ENCODE measurements at regions not wholly inside any gene's neighbourhood (a gene's known extent, or its start where the extent isn't known, plus 50 kb on each side); places are given as distances from the start of the nearest gene placed in this dataset.

- no peak for TF ChIP-seq ZFX (IDR thresholded peaks at IDR 0.05)
- no peak for TF ChIP-seq CTCF (conservative IDR thresholded peaks at IDR 0.05)
- H3K27ac ChIP-seq: no peak overlapping the region
Measured at GRCh38 chr1:162937716-162938395, 76.9 kb upstream of the CCDC190 start.

- TF ChIP-seq ZFX (IDR thresholded peaks at IDR 0.05) (no peak), CTCF (conservative IDR thresholded peaks at IDR 0.05) (no peak)
- peak overlapping the region; percentile 93; the same call in 1 of the 2 replicates for H3K27ac ChIP-seq
Measured at GRCh38 chr1:162930976-162931560, 70.1 kb upstream of the CCDC190 start.

GRCh38 chr1:162930532-162930931 is 69.6 kb upstream of the CCDC190 start:
- H3K27ac ChIP-seq: peak overlapping the region; percentile 58; the same call in 1 of the 2 replicates
- TF ChIP-seq ZFX (IDR thresholded peaks at IDR 0.05) (no peak), CTCF (conservative IDR thresholded peaks at IDR 0.05) (no peak)

GRCh38 chr1:162929177-162929576 is 68.2 kb upstream of the CCDC190 start:
- TF ChIP-seq ZFX (IDR thresholded peaks at IDR 0.05) (no peak), CTCF (conservative IDR thresholded peaks at IDR 0.05) (no peak)
- peak overlapping the region; percentile 68; the same call in 1 of the 2 replicates for H3K27ac ChIP-seq

- no peak overlapping the region; the same call in 1 of the 2 replicates for H3K27ac ChIP-seq
- TF ChIP-seq ZFX (IDR thresholded peaks at IDR 0.05) (no peak), CTCF (conservative IDR thresholded peaks at IDR 0.05) (no peak)
Measured at GRCh38 chr1:162928141-162928540, 67.2 kb upstream of the CCDC190 start.

- TF ChIP-seq CTCF (conservative IDR thresholded peaks at IDR 0.05) (no peak), ZFX (IDR thresholded peaks at IDR 0.05) (no peak)
Measured at GRCh38 chr1:162927421-162927820, 66.4 kb upstream of the CCDC190 start.

GRCh38 chr1:162926906-162927305 is 65.9 kb upstream of the CCDC190 start:
- no peak for TF ChIP-seq CTCF (conservative IDR thresholded peaks at IDR 0.05)
- TF ChIP-seq ZFX (IDR thresholded peaks at IDR 0.05): no peak
- no peak overlapping the region; the same call in 1 of the 2 replicates for H3K27ac ChIP-seq

More at GRCh38 chr1:162927421-162927820, 66.4 kb upstream of the CCDC190 start:
- H3K27ac ChIP-seq: peak overlapping the region; percentile 21; the same call in 1 of the 2 replicates

Measured in C4-2B (cell line).